Activated naive CD4-positive, alpha-beta T cell treated with anti-CD3 and anti-CD28 coated beads, Interleukin-2, amount 10 ng/mL, durations not matched to agents 7 days and 5 days (primary cell): ENCODE measurements at regions not wholly inside any gene's neighbourhood (a gene's known extent, or its start where the extent isn't known, plus 50 kb on each side); places are given as distances from the start of the nearest gene placed in this dataset.

Source experiments
- CTCF ChIA-PET: fragments of 350-600 bp; sonication (Branson Sonifier 250); formaldehyde crosslinking; loops from one replicate; lab custom pipeline; 2021; ENCODE audit warnings: antibody characterized with exemption; lab: Charles Lee
- DNase-seq: peaks from one replicate; pipeline ENCODE4 v3.0.0-alpha.2; 2020
- H3K27ac Mint-ChIP-seq: one replicate; pipeline ENCODE4 v1.8.0; 2021; ENCODE audit warnings: mild to moderate bottlenecking, moderate library complexity, mixed read lengths
- H3K27me3 Mint-ChIP-seq: one replicate; pipeline ENCODE4 v1.8.0; 2021; ENCODE audit warnings: mild to moderate bottlenecking, mixed read lengths
- H3K36me3 Mint-ChIP-seq: one replicate; pipeline ENCODE4 v1.8.0; 2021; ENCODE audit warnings: mixed read lengths
- H3K4me1 Mint-ChIP-seq: one replicate; pipeline ENCODE4 v1.8.0; 2021; ENCODE audit warnings: mixed read lengths
- H3K4me3 Mint-ChIP-seq: one replicate; pipeline ENCODE4 v1.8.0; 2021; ENCODE audit warnings: mild to moderate bottlenecking, moderate library complexity, mixed read lengths
- H3K9me3 Mint-ChIP-seq: one replicate; pipeline ENCODE4 v1.8.0; 2021; ENCODE audit warnings: mixed read lengths

GRCh38 chr1:228986093-228986904, 251.0 kb downstream of the RHOU start:
- DNase-seq: no peak
- H3K36me3 Mint-ChIP-seq: no peaks in the 10 kb centered on the region
- H3K4me3 Mint-ChIP-seq: no peak overlapping the region
- no peak overlapping the region for H3K27ac Mint-ChIP-seq
- no peaks in the 10 kb centered on the region for H3K9me3 Mint-ChIP-seq
- H3K27me3 Mint-ChIP-seq: no peaks in the 10 kb centered on the region
- peaks cover 6% of the 10 kb centered on the region for H3K4me1 Mint-ChIP-seq
- CTCF ChIA-PET: no interaction called here

GRCh38 chr1:228987286-228987685, 252.0 kb downstream of the RHOU start:
- Mint-ChIP-seq H3K36me3 (no peaks in the 10 kb centered on the region), H3K4me1 (peaks cover 7% of the 10 kb centered on the region), H3K27me3 (peaks cover under 1% of the 10 kb centered on the region), H3K9me3 (no peaks in the 10 kb centered on the region), H3K4me3 (no peak overlapping the region), H3K27ac (no peak overlapping the region)
- no peak for DNase-seq
- CTCF ChIA-PET: no interaction called here

GRCh38 chr1:228987736-228988506, 252.6 kb downstream of the RHOU start:
- Mint-ChIP-seq H3K27me3 (peaks cover 4% of the 10 kb centered on the region), H3K9me3 (no peaks in the 10 kb centered on the region), H3K4me3 (no peak overlapping the region), H3K4me1 (peaks cover 7% of the 10 kb centered on the region), H3K36me3 (no peaks in the 10 kb centered on the region), H3K27ac (no peak overlapping the region)
- CTCF ChIA-PET: interaction anchor here (0.8 kb wide), 1 partner anchor 16 kb away, joined by 3 read pairs; no protein-coding TSS in a partner anchor
- no peak for DNase-seq

- Mint-ChIP-seq H3K9me3 (no peaks in the 10 kb centered on the region), H3K36me3 (no peaks in the 10 kb centered on the region), H3K4me1 (peaks cover 7% of the 10 kb centered on the region), H3K27me3 (peaks cover 4% of the 10 kb centered on the region), H3K4me3 (no peak overlapping the region), H3K27ac (no peak overlapping the region)
- no peak for DNase-seq
- CTCF ChIA-PET: interaction anchor here (0.8 kb wide), 2 partner anchors 15 to 295 kb away, joined by 3 read pairs; no protein-coding TSS in a partner anchor
These were observed 253.4 kb downstream of the RHOU start for GRCh38 chr1:228988664-228989063.

- no peak overlapping the region for H3K4me3 Mint-ChIP-seq
- peaks cover 4% of the 10 kb centered on the region for H3K27me3 Mint-ChIP-seq
- DNase-seq: no peak
- H3K36me3 Mint-ChIP-seq: no peaks in the 10 kb centered on the region
- CTCF ChIA-PET: interaction anchor here (0.8 kb wide), 1 partner anchor 295 kb away, joined by 3 read pairs; no protein-coding TSS in a partner anchor
- peaks cover 7% of the 10 kb centered on the region for H3K4me1 Mint-ChIP-seq
- no peak overlapping the region for H3K27ac Mint-ChIP-seq
- H3K9me3 Mint-ChIP-seq: no peaks in the 10 kb centered on the region
These were observed 253.9 kb downstream of the RHOU start for GRCh38 chr1:228989176-228989575.

GRCh38 chr1:228989676-228989991, 254.4 kb downstream of the RHOU start:
- no peak overlapping the region for H3K27ac Mint-ChIP-seq
- H3K4me3 Mint-ChIP-seq: no peak overlapping the region
- CTCF ChIA-PET: interaction anchor here (0.8 kb wide), 1 partner anchor 296 kb away, joined by 3 read pairs; no protein-coding TSS in a partner anchor

GRCh38 chr1:228989992-228990827, 254.9 kb downstream of the RHOU start:
- Mint-ChIP-seq H3K4me3 (no peak overlapping the region), H3K27me3 (peaks cover 4% of the 10 kb centered on the region), H3K4me1 (peaks cover 7% of the 10 kb centered on the region), H3K9me3 (no peaks in the 10 kb centered on the region), H3K27ac (no peak overlapping the region), H3K36me3 (no peaks in the 10 kb centered on the region)
- CTCF ChIA-PET: interaction anchor here (1.3 kb wide), 1 partner anchor 255 kb away, joined by 4 read pairs; the partner anchor contains the start of gene RHOU
- DNase-seq: no peak

More at GRCh38 chr1:228989676-228989991, 254.4 kb downstream of the RHOU start:
- H3K36me3 Mint-ChIP-seq: no peaks in the 10 kb centered on the region
- peaks cover 7% of the 10 kb centered on the region for H3K4me1 Mint-ChIP-seq
- no peak for DNase-seq
- peaks cover 4% of the 10 kb centered on the region for H3K27me3 Mint-ChIP-seq
- no peaks in the 10 kb centered on the region for H3K9me3 Mint-ChIP-seq

GRCh38 chr1:228990906-228991569, 255.8 kb downstream of the RHOU start:
- CTCF ChIA-PET: interaction anchor here (1.3 kb wide), 1 partner anchor 256 kb away, joined by 4 read pairs; the partner anchor contains the start of gene RHOU
- H3K9me3 Mint-ChIP-seq: no peaks in the 10 kb centered on the region

GRCh38 chr1:228992044-228992443, 256.8 kb downstream of the RHOU start:
- peaks cover 4% of the 10 kb centered on the region for H3K27me3 Mint-ChIP-seq
- CTCF ChIA-PET: no interaction called here
- H3K4me1 Mint-ChIP-seq: peaks cover 7% of the 10 kb centered on the region
- H3K4me3 Mint-ChIP-seq: no peak overlapping the region
- no peaks in the 10 kb centered on the region for H3K9me3 Mint-ChIP-seq
- DNase-seq: no peak
- H3K27ac Mint-ChIP-seq: no peak overlapping the region
- no peaks in the 10 kb centered on the region for H3K36me3 Mint-ChIP-seq

More at GRCh38 chr1:228990906-228991569, 255.8 kb downstream of the RHOU start:
- Mint-ChIP-seq H3K27me3 (peaks cover 4% of the 10 kb centered on the region), H3K4me3 (no peak overlapping the region), H3K36me3 (no peaks in the 10 kb centered on the region), H3K4me1 (peaks cover 7% of the 10 kb centered on the region), H3K27ac (no peak overlapping the region)
- DNase-seq: no peak

- CTCF ChIA-PET: no interaction called here
- H3K4me3 Mint-ChIP-seq: no peak overlapping the region
- H3K9me3 Mint-ChIP-seq: no peaks in the 10 kb centered on the region
These were observed 257.7 kb downstream of the RHOU start for GRCh38 chr1:228992907-228993535.

GRCh38 chr1:228994676-228995594, 259.7 kb downstream of the RHOU start:
- H3K36me3 Mint-ChIP-seq: no peaks in the 10 kb centered on the region
- DNase-seq: no peak
- CTCF ChIA-PET: no interaction called here
- no peak overlapping the region for H3K27ac Mint-ChIP-seq
- no peak overlapping the region for H3K4me3 Mint-ChIP-seq
- H3K9me3 Mint-ChIP-seq: no peaks in the 10 kb centered on the region
- peaks cover 8% of the 10 kb centered on the region for H3K27me3 Mint-ChIP-seq
- H3K4me1 Mint-ChIP-seq: peaks cover 7% of the 10 kb centered on the region

More at GRCh38 chr1:228992907-228993535, 257.7 kb downstream of the RHOU start:
- no peak for DNase-seq
- Mint-ChIP-seq H3K27me3 (peaks cover 5% of the 10 kb centered on the region), H3K36me3 (no peaks in the 10 kb centered on the region), H3K27ac (no peak overlapping the region), H3K4me1 (peaks cover 7% of the 10 kb centered on the region)

GRCh38 chr1:228996281-228996680, 261.0 kb downstream of the RHOU start:
- peaks cover 8% of the 10 kb centered on the region for H3K27me3 Mint-ChIP-seq
- CTCF ChIA-PET: interaction anchor here (0.6 kb wide), 1 partner anchor 1563 kb away, joined by 3 read pairs; no protein-coding TSS in a partner anchor
- no peak overlapping the region for H3K4me3 Mint-ChIP-seq
- no peak overlapping the region for H3K27ac Mint-ChIP-seq
- no peak for DNase-seq
- no peaks in the 10 kb centered on the region for H3K36me3 Mint-ChIP-seq
- H3K4me1 Mint-ChIP-seq: peaks cover 3% of the 10 kb centered on the region
- H3K9me3 Mint-ChIP-seq: no peaks in the 10 kb centered on the region
